Ishikawa (cell line): ENCODE measurements at regions not wholly inside any gene's neighbourhood (a gene's known extent, or its start where the extent isn't known, plus 50 kb on each side); places are given as distances from the start of the nearest gene placed in this dataset.

Experiments used
- CEBPB ChIP-seq: IDR thresholded peaks from 2 replicates; pipeline ENCODE4 v1.6.1; 2012
- CREB1 ChIP-seq: IDR thresholded peaks from 2 replicates; pipeline ENCODE4 v1.6.1; 2012; ENCODE audit warnings: low read depth
- EGR1 ChIP-seq: IDR thresholded peaks from 2 replicates; pipeline ENCODE4 v1.6.1; 2012
- EP300 ChIP-seq: IDR thresholded peaks from 2 replicates; pipeline ENCODE4 v1.6.1; 2012; ENCODE audit warnings: borderline replicate concordance
- FOXM1 ChIP-seq: IDR thresholded peaks from 2 replicates; pipeline ENCODE4 v1.6.1; 2012; ENCODE audit warnings: low read depth, borderline replicate concordance
- MAX ChIP-seq: IDR thresholded peaks from 2 replicates; pipeline ENCODE4 v1.6.1; 2012
- NFIC ChIP-seq: IDR thresholded peaks from 2 replicates; pipeline ENCODE4 v1.6.1; 2012
- RAD21 ChIP-seq: IDR thresholded peaks from 2 replicates; pipeline ENCODE4 v1.6.1; 2012; ENCODE audit warnings: low read depth
- REST ChIP-seq: IDR thresholded peaks from 2 replicates; pipeline ENCODE4 v1.6.1; 2012; ENCODE audit warnings: low read depth, mild to moderate bottlenecking
- TAF1 ChIP-seq: IDR thresholded peaks from 2 replicates; pipeline ENCODE4 v1.6.1; 2012; ENCODE audit warnings: low read depth, mild to moderate bottlenecking
- TCF12 ChIP-seq: IDR thresholded peaks from 2 replicates; pipeline ENCODE4 v1.6.1; 2012; ENCODE audit warnings: low read depth
- TEAD4 ChIP-seq: IDR thresholded peaks from 2 replicates; pipeline ENCODE4 v1.6.1; 2012
- YY1 ChIP-seq: IDR thresholded peaks from 2 replicates; pipeline ENCODE4 v1.6.1; 2012; ENCODE audit warnings: low read depth
- ZBTB7A ChIP-seq: IDR thresholded peaks from 2 replicates; pipeline ENCODE4 v1.6.1; 2012; ENCODE audit warnings: low read depth
- TF ChIP-seq, protein P1 (sequence below): IDR thresholded peaks from 2 replicates; pipeline ENCODE4 v1.6.1; 2012

GRCh38 chr5:174359071-174359470, 313.6 kb downstream of the NSG2 start:
- TF ChIP-seq, protein P1, sequence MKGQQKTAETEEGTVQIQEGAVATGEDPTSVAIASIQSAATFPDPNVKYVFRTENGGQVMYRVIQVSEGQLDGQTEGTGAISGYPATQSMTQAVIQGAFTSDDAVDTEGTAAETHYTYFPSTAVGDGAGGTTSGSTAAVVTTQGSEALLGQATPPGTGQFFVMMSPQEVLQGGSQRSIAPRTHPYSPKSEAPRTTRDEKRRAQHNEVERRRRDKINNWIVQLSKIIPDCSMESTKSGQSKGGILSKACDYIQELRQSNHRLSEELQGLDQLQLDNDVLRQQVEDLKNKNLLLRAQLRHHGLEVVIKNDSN, result no peak
- TF ChIP-seq TCF12, result no peak
- TF ChIP-seq NFIC, result no peak
- TF ChIP-seq FOXM1, result no peak
- no peak for TF ChIP-seq ZBTB7A
- TF ChIP-seq MAX, result no peak
- TF ChIP-seq CEBPB, result no peak

DNA sequence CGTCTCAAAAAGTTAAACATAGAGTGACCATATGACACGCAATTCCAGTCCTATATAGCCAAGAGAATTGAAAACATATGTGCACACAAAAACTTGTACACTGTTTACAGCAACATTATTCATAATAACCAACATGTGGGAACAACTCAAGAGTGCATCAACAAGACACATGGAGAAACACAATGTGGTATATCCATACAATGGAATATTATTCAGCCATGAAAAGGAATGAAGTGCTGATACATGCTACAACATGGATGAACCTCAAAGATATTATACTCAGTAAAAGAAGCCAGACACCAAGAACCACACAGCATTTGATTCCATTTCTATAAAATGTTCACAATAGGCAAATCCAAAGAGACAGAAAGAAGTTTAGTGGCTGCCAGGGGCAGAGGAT, 317.0 kb downstream of the NSG2 start:
- TF ChIP-seq TEAD4, result no peak
- TF ChIP-seq YY1, result no peak
- no peak for TF ChIP-seq EGR1
- TF ChIP-seq CREB1, result no peak
- TF ChIP-seq CEBPB, result no peak
- no peak for TF ChIP-seq TCF12
- TF ChIP-seq, protein P1, result no peak
- TF ChIP-seq REST, result no peak
- no peak for TF ChIP-seq FOXM1
- TF ChIP-seq NFIC, result no peak
- TF ChIP-seq ZBTB7A, result no peak
- no peak for TF ChIP-seq TAF1

DNA sequence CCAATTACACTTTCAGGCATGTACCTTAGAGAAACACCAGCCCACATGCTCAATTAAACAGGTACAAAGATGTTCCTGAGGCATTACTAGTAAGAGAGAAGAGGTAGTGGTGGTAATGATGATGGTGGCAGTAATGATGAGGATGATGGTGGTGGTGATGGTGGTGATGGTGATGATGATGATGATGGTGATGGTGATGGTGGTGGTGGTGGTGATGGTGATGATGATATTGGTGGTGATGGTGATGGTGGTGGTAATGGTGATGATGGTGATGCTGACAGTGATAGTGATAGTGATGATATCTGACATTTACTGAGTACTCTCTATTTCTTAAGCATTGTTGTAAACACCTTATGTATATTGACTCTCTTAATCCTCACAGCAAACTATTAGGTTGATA, 318.4 kb downstream of the NSG2 start:
- TF ChIP-seq CEBPB (no peak), YY1 (no peak), TEAD4 (no peak)

DNA sequence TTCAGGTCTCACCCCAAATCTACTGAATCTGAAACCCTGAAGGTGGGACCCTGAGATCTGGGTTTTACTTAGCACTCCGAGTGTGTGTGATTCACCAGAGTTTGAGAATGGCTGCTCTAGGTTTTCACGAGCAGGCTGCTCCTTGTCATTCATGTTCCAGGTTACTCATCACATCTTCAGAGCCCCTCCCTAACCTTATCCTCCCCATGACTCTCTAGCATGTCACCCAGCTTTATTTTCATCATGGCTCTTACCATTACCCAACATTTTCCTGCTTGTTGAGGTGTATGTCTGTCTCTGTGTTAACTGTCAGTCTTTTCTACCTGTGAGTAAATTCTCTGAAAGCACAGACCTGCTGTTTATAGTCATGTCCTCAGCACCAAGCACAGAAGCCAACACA, 319.2 kb downstream of the NSG2 start:
- TF ChIP-seq TCF12, result no peak
- TF ChIP-seq YY1, result no peak
- TF ChIP-seq, protein P1, result no peak
- no peak for TF ChIP-seq NFIC
- no peak for TF ChIP-seq TEAD4
- TF ChIP-seq FOXM1, result no peak
- no peak for TF ChIP-seq ZBTB7A
- TF ChIP-seq EP300, result no peak
- TF ChIP-seq RAD21, result no peak
- no peak for TF ChIP-seq EGR1
- TF ChIP-seq REST, result no peak
- TF ChIP-seq TAF1, result no peak
- TF ChIP-seq CREB1, result no peak
- TF ChIP-seq CEBPB, result no peak

DNA sequence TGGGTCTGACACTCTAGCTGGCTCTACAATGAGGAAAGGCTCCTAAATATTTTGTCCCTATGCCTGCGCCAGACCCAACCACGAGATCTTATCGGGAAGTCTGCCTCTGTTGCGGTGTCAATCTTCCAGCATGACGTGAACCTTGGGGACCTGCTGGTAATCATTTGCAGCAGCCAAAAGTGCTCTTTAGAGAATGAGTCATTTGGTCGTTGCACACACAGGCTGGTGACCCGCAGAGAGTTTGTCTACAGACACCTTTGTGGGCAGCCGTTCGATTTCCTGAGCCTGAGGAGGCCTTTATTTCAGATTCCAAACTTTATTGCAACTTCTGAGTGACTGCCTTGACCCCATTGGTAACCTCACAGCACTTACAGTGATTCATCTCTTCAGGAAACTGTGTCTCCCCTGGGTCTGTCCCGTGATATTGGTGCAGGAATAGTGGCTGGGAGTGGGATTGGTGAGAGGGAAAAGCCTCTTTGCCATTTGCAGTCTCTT, 326.1 kb downstream of the NSG2 start:
- TF ChIP-seq CEBPB (no peak), NFIC (no peak), YY1 (no peak), MAX (no peak), TAF1 (no peak), TEAD4 (no peak), REST (no peak), CREB1 (no peak), TCF12 (no peak), RAD21 (no peak), ZBTB7A (no peak), FOXM1 (no peak), EP300 (no peak)
- TF ChIP-seq, protein P1, result no peak
